Esophagus muscularis mucosa (tissue), 4 donors: ENCODE measurements at regions not wholly inside any gene's neighbourhood (a gene's known extent, or its start where the extent isn't known, plus 50 kb on each side); places are given as distances from the start of the nearest gene placed in this dataset.
A peak's percentile ranks its signal among the peaks of the same experiment; 100 is the strongest.

Source experiments
- DNase-seq: peaks from one replicate; pipeline ENCODE4 v3.0.0-alpha.2; 2017; ENCODE audit errors: extremely low spot score
- H3K27ac ChIP-seq, 4 donors: fragments of 200-600 bp; sonication (generic); replicated peaks in 1 of 4; 1 replicate in 3 of 4; 2 replicates in 1 of 4; pipeline ENCODE4 v1.5.1; 2016 to 2019; ENCODE audit warnings: mild to moderate bottlenecking in 1 of 4
- H3K27me3 ChIP-seq, 4 donors: fragments of 200-600 bp; sonication (generic); one replicate each; pipeline versions ENCODE4 v1.5.1 to v1.6.0; 2016 to 2019
- H3K36me3 ChIP-seq, 4 donors: fragments of 200-600 bp; sonication (generic); one replicate each; pipeline ENCODE4 v1.5.1; 2016 to 2019
- H3K4me1 ChIP-seq, 4 donors: fragments of 200-600 bp; sonication (generic); one replicate each; pipeline ENCODE4 v1.5.1; 2016 to 2019
- H3K4me3 ChIP-seq, 4 donors: fragments of 200-600 bp; sonication (generic); 1 replicate in 2 of 4; 2 replicates in 2 of 4; pipeline ENCODE4 v1.5.1; 2016 to 2019; ENCODE audit warnings: mild to moderate bottlenecking in 4 of 4, moderate library complexity in 1 of 4
- H3K9me3 ChIP-seq, 4 donors: fragments of 200-600 bp; sonication (generic); 1 replicate in 3 of 4; 2 replicates in 1 of 4; pipeline ENCODE4 v1.5.1; 2016 to 2019
- CTCF ChIP-seq, 3 experiments: fragments of 200-600 bp in 2 of 3; fragments of 450-650 bp in 1 of 3; sonication (generic) in 2 of 3; IDR thresholded peaks; one replicate each; pipeline ENCODE4 v1.5.1; 2017 to 2019; ENCODE audit warnings: antibody characterized with exemption in 3 of 3, mild to moderate bottlenecking in 2 of 3, moderate library complexity in 1 of 3
- EP300 ChIP-seq: sonication (generic); formaldehyde crosslinking; IDR thresholded peaks from one replicate; pipeline ENCODE4 v1.6.1; 2017; ENCODE audit warnings: antibody characterized with exemption
- POLR2A ChIP-seq: fragments of 450-650 bp; IDR thresholded peaks from one replicate; pipeline ENCODE4 v1.6.1; 2017; ENCODE audit warnings: antibody characterized with exemption, moderate library complexity, mild to moderate bottlenecking, low read depth
- POLR2AphosphoS5 ChIP-seq, 2 donors: sonication (generic); formaldehyde crosslinking; IDR thresholded peaks; one replicate each; pipeline ENCODE4 v1.6.1; 2017; ENCODE audit warnings: antibody characterized with exemption in 2 of 2
- WGBS: methylation state at CpG from one replicate; pipeline ENCODE4 v1.1.5; 2018; 5-methylcytosine and 5-hydroxymethylcytosine counted together
- intact Hi-C: fragments of 100-400 bp; cut with DNase I; formaldehyde crosslinking; loops from one replicate; pipeline ENCODE4 v1.15.1; 2023

- Histone ChIP-seq H3K27ac (peak overlapping the region; percentile 39 to 84 (median 46)), H3K27me3 (no peaks in the 10 kb centered on the region), H3K4me1 (peaks cover 10 to 53% (median 52%) of the 10 kb centered on the region in 4 donors), H3K36me3 (no peaks in the 10 kb centered on the region), H3K4me3 (no peak overlapping the region), H3K9me3 (no peaks in the 10 kb centered on the region)
- TF ChIP-seq POLR2A (no peak), EP300 (peak; percentile 98), CTCF (IDR thresholded peaks at IDR 0.05) (no peak), POLR2AphosphoS5 (IDR thresholded peaks at IDR 0.05) (peak; percentile 38 to 88)
- intact Hi-C loops, result no loop called here
- 64% methylated on average over 8 of the region's 11 CpGs for WGBS
- DNase-seq, result peak; percentile 96
Measured at GRCh38 chr10:78543749-78544362, 510.2 kb downstream of the RPS24 start.

GRCh38 chr10:78544423-78545090 is 510.9 kb downstream of the RPS24 start:
- WGBS, result 88% methylated on average over 9 of the region's 9 CpGs
- no peaks in the 10 kb centered on the region for H3K9me3 ChIP-seq
- peaks cover 10 to 54% (median 51%) of the 10 kb centered on the region in 4 donors for H3K4me1 ChIP-seq
- intact Hi-C loops, result no loop called here
- peak overlapping the region; percentile 34 to 84 (median 44) for H3K27ac ChIP-seq
- H3K27me3 ChIP-seq, result no peaks in the 10 kb centered on the region
- TF ChIP-seq POLR2AphosphoS5 (IDR thresholded peaks at IDR 0.05) (no peak), CTCF (IDR thresholded peaks at IDR 0.05) (no peak), EP300 (no peak), POLR2A (no peak)
- no peaks in the 10 kb centered on the region for H3K36me3 ChIP-seq
- no peak for DNase-seq
- H3K4me3 ChIP-seq, result no peak overlapping the region

- intact Hi-C loops, result no loop called here
- no peaks in the 10 kb centered on the region for H3K27me3 ChIP-seq
- TF ChIP-seq CTCF (IDR thresholded peaks at IDR 0.05), result no peak
- H3K27ac ChIP-seq, result peak overlapping the region in 1 of 4 donors; percentile 84
- H3K4me1 ChIP-seq, result peaks cover 10 to 58% (median 49%) of the 10 kb centered on the region in 4 donors
- DNase-seq, result no peak
- no peaks in the 10 kb centered on the region for H3K9me3 ChIP-seq
- 81% methylated on average over 3 of the region's 3 CpGs for WGBS
- H3K4me3 ChIP-seq, result no peak overlapping the region
- no peaks in the 10 kb centered on the region for H3K36me3 ChIP-seq
Measured at GRCh38 chr10:78545756-78546155, 512.1 kb downstream of the RPS24 start.

GRCh38 chr10:78547397-78547796 is 513.7 kb downstream of the RPS24 start:
- DNase-seq, result no peak
- Histone ChIP-seq H3K27me3 (no peaks in the 10 kb centered on the region), H3K4me3 (no peak overlapping the region), H3K4me1 (peaks cover 14 to 60% (median 52%) of the 10 kb centered on the region in 4 donors), H3K27ac (no peak overlapping the region), H3K9me3 (no peaks in the 10 kb centered on the region), H3K36me3 (no peaks in the 10 kb centered on the region)
- whole genome bisulfite sequencing, result 90% methylated on average over 6 of the region's 6 CpGs
- TF ChIP-seq POLR2A, result no peak
- TF ChIP-seq CTCF (IDR thresholded peaks at IDR 0.05), result no peak
- no peak for TF ChIP-seq EP300
- intact Hi-C loops, result no loop called here

- Histone ChIP-seq H3K4me1 (peaks cover 19 to 60% (median 52%) of the 10 kb centered on the region in 4 donors), H3K27ac (no peak overlapping the region), H3K36me3 (no peaks in the 10 kb centered on the region), H3K9me3 (no peaks in the 10 kb centered on the region), H3K4me3 (no peak overlapping the region), H3K27me3 (no peaks in the 10 kb centered on the region)
- TF ChIP-seq EP300, result no peak
- no peak for TF ChIP-seq POLR2AphosphoS5 (IDR thresholded peaks at IDR 0.05)
- TF ChIP-seq POLR2A, result no peak
- TF ChIP-seq CTCF (IDR thresholded peaks at IDR 0.05), result no peak
- intact Hi-C loops, result no loop called here
- DNase-seq, result no peak
Measured at GRCh38 chr10:78547905-78548304, 514.2 kb downstream of the RPS24 start.
